ENCODE measurements at regions not wholly inside any gene's neighbourhood (a gene's known extent, or its start where the extent isn't known, plus 50 kb on each side); places are given as distances from the start of the nearest gene placed in this dataset.

DNA sequence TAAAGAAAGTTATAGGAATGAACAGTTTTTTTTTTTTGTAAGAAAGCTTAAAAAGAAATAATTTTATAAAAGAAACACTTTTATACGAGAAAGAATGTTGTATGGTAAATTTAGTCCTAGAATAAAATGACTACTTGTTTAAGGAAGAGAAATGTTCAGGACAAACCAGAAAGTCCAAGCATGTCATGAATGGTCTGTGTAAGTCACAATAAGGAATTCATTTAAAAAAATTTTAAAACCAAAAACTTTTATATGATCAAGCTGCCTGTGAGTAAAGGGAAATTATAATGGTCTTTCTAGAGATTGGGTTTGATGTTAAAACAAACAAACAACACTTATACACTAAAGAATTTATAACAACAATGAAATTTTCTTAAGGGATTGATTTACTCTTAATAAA, 858.9 kb upstream of the PCDH7 start:
- DNase-seq (ENCODE audit: low read depth in 1 of 2, low spot score in 1 of 2) = peak in 1 of 2 experiments; percentile 15
- in situ Hi-C loops (cut with HindIII; ENCODE audit: low pct_unique_long_range_greater_than_20kb, low sequenced_read_pairs) = no loop called here
- TF ChIP-seq JUND (IDR thresholded peaks at IDR 0.05; ENCODE audit: low read depth) = no peak

DNA sequence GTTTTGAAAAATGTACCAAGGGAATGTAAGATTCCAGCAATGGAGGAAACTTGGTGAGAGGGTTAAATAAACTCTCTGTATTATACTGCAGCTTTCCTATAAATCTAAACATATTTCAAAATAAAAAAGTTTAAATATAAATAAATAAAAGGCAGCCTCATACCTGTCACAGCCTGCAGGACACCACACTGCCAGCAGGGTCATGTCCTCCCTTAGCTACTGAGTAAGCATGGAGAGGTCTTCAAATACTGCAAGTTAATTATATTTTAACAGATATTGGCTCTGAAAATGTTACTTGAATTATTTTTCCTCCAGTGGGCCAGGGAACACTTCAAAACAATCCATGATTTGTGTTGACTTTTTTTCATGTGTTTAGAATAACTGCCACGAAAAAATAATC, 852.8 kb upstream of the PCDH7 start:
- no peak for TF ChIP-seq JUND (IDR thresholded peaks at IDR 0.05; ENCODE audit: low read depth)
- no peak for DNase-seq (ENCODE audit: low read depth in 1 of 2, low spot score in 1 of 2)
- in situ Hi-C loops (cut with HindIII; ENCODE audit: low pct_unique_long_range_greater_than_20kb, low sequenced_read_pairs) = no loop called here

DNA sequence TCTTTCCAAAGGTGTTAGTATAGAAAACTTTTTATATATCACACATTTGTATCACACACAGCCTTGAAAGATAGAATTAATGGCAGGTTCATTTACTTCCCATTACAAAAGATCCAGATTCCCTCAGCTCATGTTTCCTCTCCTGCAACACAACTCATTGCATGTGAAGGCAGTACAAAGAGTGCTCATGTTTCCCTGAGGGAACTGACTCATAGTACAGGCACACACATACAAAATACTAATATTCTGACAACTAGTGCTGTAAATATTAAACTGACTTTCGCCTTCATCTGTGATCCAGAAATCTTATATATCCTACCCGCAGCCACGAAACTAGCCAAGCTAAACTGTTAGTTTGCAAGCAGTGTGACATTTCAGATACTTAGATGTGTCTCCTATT, 819.8 kb upstream of the PCDH7 start:
- in situ Hi-C loops (cut with HindIII; ENCODE audit: low pct_unique_long_range_greater_than_20kb, low sequenced_read_pairs) = no loop called here
- TF ChIP-seq JUND (IDR thresholded peaks at IDR 0.05; ENCODE audit: low read depth) = no peak
- DNase-seq (ENCODE audit: low read depth in 1 of 2, low spot score in 1 of 2) = no peak

DNA sequence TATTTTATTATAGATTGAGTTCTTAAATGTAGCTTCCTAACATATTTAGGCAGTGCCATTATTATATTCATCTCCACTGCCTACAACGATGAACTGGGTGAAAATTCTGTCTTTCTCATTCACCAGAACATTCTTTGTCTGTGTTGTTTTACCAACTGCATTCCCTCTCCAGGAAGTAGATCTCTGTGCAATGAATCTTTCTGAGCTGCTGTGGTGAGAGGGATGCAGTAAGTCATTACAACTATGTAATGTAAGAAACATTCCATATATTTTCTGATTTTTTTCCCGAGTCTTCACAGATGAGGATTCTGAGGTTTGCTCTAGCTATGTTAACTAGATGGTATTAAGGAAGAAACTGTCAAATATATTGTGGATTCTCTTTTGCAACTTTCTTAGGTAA, 811.9 kb upstream of the PCDH7 start:
- no peak for TF ChIP-seq JUND (IDR thresholded peaks at IDR 0.05; ENCODE audit: low read depth)
- DNase-seq (ENCODE audit: low read depth in 1 of 2, low spot score in 1 of 2) = no peak
- in situ Hi-C loops (cut with HindIII; ENCODE audit: low pct_unique_long_range_greater_than_20kb, low sequenced_read_pairs) = no loop called here

DNA sequence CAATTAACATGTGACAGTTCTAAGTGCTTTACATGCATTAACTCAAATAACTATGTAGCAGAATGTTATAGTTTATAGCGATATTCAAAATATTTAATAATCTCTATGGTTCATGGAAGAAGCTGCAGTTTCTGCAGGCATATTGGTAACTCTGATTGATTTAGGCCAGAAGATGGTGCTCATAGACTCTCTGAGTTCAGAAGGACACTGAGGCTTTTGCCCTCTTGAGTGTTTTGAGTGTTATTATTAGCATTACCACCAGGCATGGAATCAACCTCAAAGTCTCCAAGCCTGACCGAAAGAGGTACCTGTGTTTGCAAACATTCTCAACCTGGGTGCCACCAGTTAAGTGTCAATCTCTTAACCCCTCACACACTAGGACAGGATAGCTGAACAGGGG, 792.3 kb upstream of the PCDH7 start:
- TF ChIP-seq JUND (IDR thresholded peaks at IDR 0.05; ENCODE audit: low read depth) = no peak
- peak in 1 of 2 experiments; percentile 5 for DNase-seq (ENCODE audit: low read depth in 1 of 2, low spot score in 1 of 2)
- in situ Hi-C loops (cut with HindIII; ENCODE audit: low pct_unique_long_range_greater_than_20kb, low sequenced_read_pairs) = no loop called here

DNA sequence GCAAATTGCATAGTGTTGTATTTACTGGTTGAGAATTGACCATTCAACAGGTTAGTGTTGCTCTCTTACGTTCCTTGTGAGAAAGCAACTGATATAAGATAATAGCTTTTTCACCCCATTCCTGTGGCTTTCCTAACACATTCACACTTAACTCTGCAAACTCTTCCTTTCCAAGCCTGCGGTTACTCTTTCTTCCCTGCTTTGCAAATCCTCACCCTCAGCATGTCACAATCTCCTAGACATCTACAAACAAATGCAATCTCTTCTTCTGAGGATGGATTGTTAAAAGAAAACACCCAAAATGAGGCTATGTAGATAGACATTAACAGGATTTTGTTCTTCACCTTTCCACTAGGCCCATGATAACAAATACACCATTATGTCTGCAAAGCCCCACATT, 771.7 kb upstream of the PCDH7 start:
- DNase-seq (ENCODE audit: low read depth in 1 of 2, low spot score in 1 of 2) = peak in 1 of 2 experiments; percentile 2
- in situ Hi-C loops (cut with HindIII; ENCODE audit: low pct_unique_long_range_greater_than_20kb, low sequenced_read_pairs) = no loop called here
- TF ChIP-seq JUND (IDR thresholded peaks at IDR 0.05; ENCODE audit: low read depth) = no peak

DNA sequence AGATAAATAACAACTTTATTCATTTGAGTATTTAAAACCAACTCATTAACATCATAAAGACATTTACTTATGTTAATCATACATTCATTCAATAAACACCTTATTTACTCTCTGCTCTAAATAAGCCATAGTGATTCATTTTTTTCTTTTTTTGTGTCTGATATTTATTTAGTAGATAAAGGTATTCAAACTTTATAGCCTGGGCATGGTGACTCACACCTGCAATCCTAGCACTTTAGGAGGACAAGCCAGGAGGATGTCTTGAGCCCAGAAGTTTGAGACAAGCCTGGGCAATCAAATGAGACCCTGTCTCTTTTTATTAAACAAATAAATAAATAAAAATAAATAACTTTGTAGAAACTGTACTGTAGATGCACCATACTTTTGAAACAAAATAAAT, 771.3 kb upstream of the PCDH7 start:
- in situ Hi-C loops (cut with HindIII; ENCODE audit: low pct_unique_long_range_greater_than_20kb, low sequenced_read_pairs) = no loop called here
- DNase-seq (ENCODE audit: low read depth in 1 of 2, low spot score in 1 of 2) = peak in 1 of 2 experiments; percentile 2
- TF ChIP-seq JUND (IDR thresholded peaks at IDR 0.05; ENCODE audit: low read depth) = no peak

DNA sequence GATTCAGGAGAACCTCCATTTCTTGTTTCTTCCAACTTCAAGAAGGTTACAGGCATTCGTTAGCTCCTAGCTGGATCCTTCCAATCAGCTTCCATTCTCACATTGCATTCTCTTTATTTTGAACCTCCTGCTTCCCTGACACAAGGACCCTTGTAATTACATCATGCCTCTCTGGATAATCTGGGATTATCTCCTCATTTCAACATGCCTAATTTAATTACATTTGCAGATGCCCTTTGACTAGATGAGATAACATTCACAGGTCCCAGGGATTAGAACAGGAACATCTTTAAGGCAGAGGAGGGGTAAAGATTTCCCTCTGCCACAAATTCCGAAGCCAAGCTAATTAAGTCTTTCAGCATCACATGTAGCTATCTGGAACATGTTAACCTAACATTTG, 753.8 kb upstream of the PCDH7 start:
- in situ Hi-C loops (cut with HindIII; ENCODE audit: low pct_unique_long_range_greater_than_20kb, low sequenced_read_pairs) = no loop called here
- no peak for TF ChIP-seq JUND (IDR thresholded peaks at IDR 0.05; ENCODE audit: low read depth)
- no peak for DNase-seq (ENCODE audit: low read depth in 1 of 2, low spot score in 1 of 2)

DNA sequence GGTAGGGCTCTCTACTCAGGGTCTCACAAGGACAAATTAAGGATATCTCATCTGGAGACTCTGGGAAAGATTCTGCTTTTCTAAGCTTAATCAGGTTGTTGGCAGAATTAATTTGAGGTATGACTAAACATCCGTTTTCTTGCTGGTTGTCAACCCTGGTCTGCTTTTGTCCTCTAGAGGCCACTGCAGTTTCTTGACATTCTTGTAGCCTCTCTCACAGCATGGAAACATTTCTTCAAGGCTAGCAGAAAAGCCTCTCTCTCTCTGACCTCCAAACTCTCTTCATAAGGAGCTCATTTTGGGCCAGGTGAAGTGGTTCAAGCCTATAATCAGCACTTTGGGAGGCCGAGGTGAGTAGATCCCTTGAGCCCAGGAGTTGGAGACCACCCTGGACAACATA, 749.5 kb upstream of the PCDH7 start:
- no peak for TF ChIP-seq JUND (IDR thresholded peaks at IDR 0.05; ENCODE audit: low read depth)
- DNase-seq (ENCODE audit: low read depth in 1 of 2, low spot score in 1 of 2) = peak; percentile 1 to 60
- in situ Hi-C loops (cut with HindIII; ENCODE audit: low pct_unique_long_range_greater_than_20kb, low sequenced_read_pairs) = no loop called here

DNA sequence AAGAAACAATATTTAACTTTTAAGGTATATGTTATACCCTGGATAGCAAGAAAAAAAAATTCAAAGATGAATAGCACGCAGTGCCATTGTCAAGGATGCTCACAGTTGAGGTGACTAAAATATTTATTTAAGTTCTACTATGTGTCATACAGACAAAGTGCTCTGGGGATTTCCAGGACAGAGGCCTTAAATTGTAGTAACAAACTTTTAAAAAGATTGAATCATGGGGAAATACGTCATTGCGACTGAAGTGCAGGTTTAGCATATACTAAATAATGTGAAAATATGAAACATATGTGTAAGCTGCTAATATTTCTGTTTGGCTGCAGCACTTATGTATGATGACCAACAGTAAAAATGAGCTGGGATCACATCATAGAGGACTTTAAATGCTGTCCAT, 748.0 kb upstream of the PCDH7 start:
- no peak for DNase-seq (ENCODE audit: low read depth in 1 of 2, low spot score in 1 of 2)
- in situ Hi-C loops (cut with HindIII; ENCODE audit: low pct_unique_long_range_greater_than_20kb, low sequenced_read_pairs) = no loop called here
- no peak for TF ChIP-seq JUND (IDR thresholded peaks at IDR 0.05; ENCODE audit: low read depth)

DNA sequence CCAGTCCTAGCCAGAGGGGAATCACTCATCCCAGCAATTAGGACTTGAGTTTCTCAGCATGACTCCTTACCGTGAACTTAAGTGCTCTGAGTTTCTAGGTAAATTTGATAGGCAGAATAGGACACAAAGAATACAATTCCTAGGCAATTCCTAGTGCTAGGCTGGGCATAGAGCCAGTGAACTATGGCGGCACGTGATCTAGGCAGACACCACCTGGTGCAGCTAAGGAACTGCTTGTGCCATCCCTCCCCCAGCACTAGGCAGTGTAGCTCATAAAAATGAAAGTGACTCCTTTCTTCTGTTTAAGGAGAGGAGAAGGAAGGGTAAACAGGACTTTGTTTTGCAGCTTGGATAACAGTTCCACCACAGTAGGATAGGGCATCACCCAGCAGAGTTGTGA, 736.3 kb upstream of the PCDH7 start:
- in situ Hi-C loops (cut with HindIII; ENCODE audit: low pct_unique_long_range_greater_than_20kb, low sequenced_read_pairs) = no loop called here
- DNase-seq (ENCODE audit: low read depth in 1 of 2, low spot score in 1 of 2) = no peak
- no peak for TF ChIP-seq JUND (IDR thresholded peaks at IDR 0.05; ENCODE audit: low read depth)

DNA sequence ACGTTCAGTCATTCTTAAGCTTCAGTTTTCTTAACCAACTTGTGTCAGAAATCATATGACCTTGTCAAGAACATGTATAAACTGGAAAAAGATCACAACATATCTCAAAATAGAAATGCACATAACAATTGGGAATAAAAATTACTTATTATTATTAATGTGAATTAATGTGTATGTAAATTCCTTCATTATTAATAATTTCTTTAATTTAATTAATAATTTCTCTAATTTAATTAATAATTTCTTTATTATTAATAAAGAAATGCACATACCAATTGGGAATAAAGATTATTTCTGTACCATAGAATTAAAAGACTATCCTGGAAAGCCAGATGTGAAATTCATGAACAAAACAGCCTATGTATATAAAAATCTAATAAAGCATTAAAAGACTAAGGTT, 718.5 kb upstream of the PCDH7 start:
- TF ChIP-seq JUND (IDR thresholded peaks at IDR 0.05; ENCODE audit: low read depth) = no peak
- no peak for DNase-seq (ENCODE audit: low read depth in 1 of 2, low spot score in 1 of 2)
- in situ Hi-C loops (cut with HindIII; ENCODE audit: low pct_unique_long_range_greater_than_20kb, low sequenced_read_pairs) = no loop called here

DNA sequence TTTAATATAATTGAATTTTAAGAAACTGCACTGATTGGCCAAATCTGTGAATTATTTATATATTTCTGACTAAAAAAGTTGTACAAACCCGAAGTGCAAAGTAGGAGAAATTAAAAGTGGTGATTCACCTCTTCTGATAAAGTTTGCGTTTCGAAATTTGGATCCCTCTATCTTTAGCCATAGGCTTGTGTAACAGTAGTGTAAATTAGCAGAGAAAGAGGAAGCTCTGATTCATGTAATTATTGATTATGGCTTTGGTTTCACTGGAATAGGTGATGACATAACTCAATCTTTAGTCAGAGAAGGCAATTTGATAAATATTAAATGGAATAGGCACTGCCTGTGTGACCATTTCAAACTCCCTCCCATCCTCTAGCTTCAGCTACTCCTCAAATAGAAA, 717.8 kb upstream of the PCDH7 start:
- no peak for DNase-seq (ENCODE audit: low read depth in 1 of 2, low spot score in 1 of 2)

DNA sequence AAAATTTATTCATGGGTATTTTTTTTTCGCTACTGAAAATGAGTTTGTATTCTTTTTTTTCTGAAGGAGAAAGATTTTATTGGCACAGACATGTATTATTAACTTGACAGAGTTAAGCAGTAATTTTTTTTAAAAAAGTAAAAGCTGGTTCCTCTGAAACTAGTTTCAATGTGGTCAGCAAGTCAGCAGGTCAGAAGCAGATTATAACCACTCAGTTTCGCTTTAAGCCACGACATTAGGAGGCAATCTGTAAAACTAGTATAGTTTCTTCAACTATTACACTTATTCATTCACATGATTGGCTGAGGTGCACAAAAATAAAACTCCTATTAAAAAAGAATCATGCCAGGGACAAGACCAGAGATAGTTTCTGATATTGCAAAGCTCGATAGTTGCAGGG, 714.2 kb upstream of the PCDH7 start:
- no peak for TF ChIP-seq JUND (IDR thresholded peaks at IDR 0.05; ENCODE audit: low read depth)
- in situ Hi-C loops (cut with HindIII; ENCODE audit: low pct_unique_long_range_greater_than_20kb, low sequenced_read_pairs) = no loop called here
- no peak for DNase-seq (ENCODE audit: low read depth in 1 of 2, low spot score in 1 of 2)

More for the DNA sequence above, 717.8 kb upstream of the PCDH7 start:
- no peak for TF ChIP-seq JUND (IDR thresholded peaks at IDR 0.05; ENCODE audit: low read depth)
- in situ Hi-C loops (cut with HindIII; ENCODE audit: low pct_unique_long_range_greater_than_20kb, low sequenced_read_pairs) = no loop called here

All from T47D (cell line).